ENCODE measurements at regions not wholly inside any gene's neighbourhood (a gene's known extent, or its start where the extent isn't known, plus 50 kb on each side); places are given as distances from the start of the nearest gene placed in this dataset.

- H3K79me2 ChIP-seq (ENCODE audit: low read length), result no peaks in the 10 kb centered on the region
- H3K27me3 ChIP-seq (replicated peaks; ENCODE audit: insufficient read depth, low read length), result no peaks in the 10 kb centered on the region
- H3K4me3 ChIP-seq (ENCODE audit: low read length), result no peak overlapping the region
- H4K20me1 ChIP-seq (ENCODE audit: insufficient read depth, low read length), result no peaks in the 10 kb centered on the region
- H3K9me3 ChIP-seq (replicated peaks; ENCODE audit: insufficient read depth, low read length), result no peaks in the 10 kb centered on the region
- no peak for DNase-seq
- no peak overlapping the region for H3K4me2 ChIP-seq (ENCODE audit: low read depth, low read length)
- no peak overlapping the region for H2AFZ ChIP-seq (ENCODE audit: low read length)
- no peak for TF ChIP-seq EZH2phosphoT487 (IDR thresholded peaks at IDR 0.05; ENCODE audit: low read length)
- TF ChIP-seq, protein P1, sequence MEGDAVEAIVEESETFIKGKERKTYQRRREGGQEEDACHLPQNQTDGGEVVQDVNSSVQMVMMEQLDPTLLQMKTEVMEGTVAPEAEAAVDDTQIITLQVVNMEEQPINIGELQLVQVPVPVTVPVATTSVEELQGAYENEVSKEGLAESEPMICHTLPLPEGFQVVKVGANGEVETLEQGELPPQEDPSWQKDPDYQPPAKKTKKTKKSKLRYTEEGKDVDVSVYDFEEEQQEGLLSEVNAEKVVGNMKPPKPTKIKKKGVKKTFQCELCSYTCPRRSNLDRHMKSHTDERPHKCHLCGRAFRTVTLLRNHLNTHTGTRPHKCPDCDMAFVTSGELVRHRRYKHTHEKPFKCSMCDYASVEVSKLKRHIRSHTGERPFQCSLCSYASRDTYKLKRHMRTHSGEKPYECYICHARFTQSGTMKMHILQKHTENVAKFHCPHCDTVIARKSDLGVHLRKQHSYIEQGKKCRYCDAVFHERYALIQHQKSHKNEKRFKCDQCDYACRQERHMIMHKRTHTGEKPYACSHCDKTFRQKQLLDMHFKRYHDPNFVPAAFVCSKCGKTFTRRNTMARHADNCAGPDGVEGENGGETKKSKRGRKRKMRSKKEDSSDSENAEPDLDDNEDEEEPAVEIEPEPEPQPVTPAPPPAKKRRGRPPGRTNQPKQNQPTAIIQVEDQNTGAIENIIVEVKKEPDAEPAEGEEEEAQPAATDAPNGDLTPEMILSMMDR (IDR thresholded peaks at IDR 0.05; ENCODE audit: low read length), result no peak
- TF ChIP-seq EZH2 (optimal IDR thresholded peaks at IDR 0.05; ENCODE audit: low read depth, low read length), result no peak
- H3K36me3 ChIP-seq (replicated peaks; ENCODE audit: insufficient read depth, low read length), result no peaks in the 10 kb centered on the region
- H3K27ac ChIP-seq (ENCODE audit: low read length), result no peak overlapping the region
- H3K4me1 ChIP-seq (ENCODE audit: low read length), result no peaks in the 10 kb centered on the region
- no peaks in the 10 kb centered on the region for H3F3A ChIP-seq (ENCODE audit: insufficient read depth, low read length)
- no peak overlapping the region for H3K9ac ChIP-seq (ENCODE audit: low read length)
- H3K9me2 ChIP-seq (replicated peaks; ENCODE audit: insufficient read depth, low read length), result no peaks in the 10 kb centered on the region
Observed at GRCh38 chr3:177936721-177937120, 599.5 kb upstream of the KCNMB2 start.

- Histone ChIP-seq H3K4me3 (ENCODE audit: low read length) (no peak overlapping the region), H3K36me3 (replicated peaks; ENCODE audit: insufficient read depth, low read length) (no peaks in the 10 kb centered on the region), H3K4me2 (ENCODE audit: low read depth, low read length) (no peak overlapping the region), H3F3A (ENCODE audit: insufficient read depth, low read length) (no peaks in the 10 kb centered on the region), H3K27ac (ENCODE audit: low read length) (no peak overlapping the region), H3K9me3 (replicated peaks; ENCODE audit: insufficient read depth, low read length) (no peaks in the 10 kb centered on the region), H3K4me1 (ENCODE audit: low read length) (no peaks in the 10 kb centered on the region), H3K9me2 (replicated peaks; ENCODE audit: insufficient read depth, low read length) (no peaks in the 10 kb centered on the region), H4K20me1 (ENCODE audit: insufficient read depth, low read length) (no peaks in the 10 kb centered on the region), H3K27me3 (replicated peaks; ENCODE audit: insufficient read depth, low read length) (no peaks in the 10 kb centered on the region), H3K9ac (ENCODE audit: low read length) (no peak overlapping the region), H3K79me2 (ENCODE audit: low read length) (no peaks in the 10 kb centered on the region), H2AFZ (ENCODE audit: low read length) (no peak overlapping the region)
- DNase-seq, result no peak
- no peak for TF ChIP-seq EZH2phosphoT487 (IDR thresholded peaks at IDR 0.05; ENCODE audit: low read length)
- TF ChIP-seq, protein P1 (IDR thresholded peaks at IDR 0.05; ENCODE audit: low read length), result no peak
- no peak for TF ChIP-seq EZH2 (optimal IDR thresholded peaks at IDR 0.05; ENCODE audit: low read depth, low read length)
Observed at GRCh38 chr3:177942911-177943310, 593.3 kb upstream of the KCNMB2 start.

DNA sequence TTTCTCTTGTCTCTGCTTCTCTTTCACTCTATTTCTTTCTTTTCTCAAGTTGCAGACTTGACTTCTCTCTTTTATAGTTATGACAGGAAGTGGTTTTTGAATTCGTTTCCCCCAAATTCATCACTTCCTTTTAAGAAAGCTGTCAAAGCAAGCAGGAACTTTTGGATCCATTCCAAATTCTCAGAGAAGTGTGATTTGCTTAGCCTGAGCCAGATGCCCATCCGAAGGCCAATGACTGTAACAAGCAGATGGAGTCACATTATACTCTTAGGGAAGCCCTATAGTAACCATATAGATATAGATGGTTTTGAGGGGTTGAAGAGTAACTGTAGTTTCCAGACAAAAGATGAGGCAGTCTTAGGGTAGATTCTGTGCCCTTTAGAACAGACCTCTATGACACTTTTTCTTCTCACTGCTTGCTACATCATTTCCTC lies 592.0 kb upstream of the KCNMB2 start:
- H3K9me3 ChIP-seq (replicated peaks; ENCODE audit: insufficient read depth, low read length), result no peaks in the 10 kb centered on the region
- no peaks in the 10 kb centered on the region for H3K27me3 ChIP-seq (replicated peaks; ENCODE audit: insufficient read depth, low read length)
- no peak overlapping the region for H3K27ac ChIP-seq (ENCODE audit: low read length)
- H2AFZ ChIP-seq (ENCODE audit: low read length), result no peak overlapping the region
- H3K36me3 ChIP-seq (replicated peaks; ENCODE audit: insufficient read depth, low read length), result no peaks in the 10 kb centered on the region
- H3K79me2 ChIP-seq (ENCODE audit: low read length), result no peaks in the 10 kb centered on the region
- DNase-seq, result no peak
- no peaks in the 10 kb centered on the region for H4K20me1 ChIP-seq (ENCODE audit: insufficient read depth, low read length)
- H3K9me2 ChIP-seq (replicated peaks; ENCODE audit: insufficient read depth, low read length), result no peaks in the 10 kb centered on the region
- no peak for TF ChIP-seq EZH2 (optimal IDR thresholded peaks at IDR 0.05; ENCODE audit: low read depth, low read length)
- TF ChIP-seq, protein P1 (IDR thresholded peaks at IDR 0.05; ENCODE audit: low read length), result no peak
- no peak for TF ChIP-seq EZH2phosphoT487 (IDR thresholded peaks at IDR 0.05; ENCODE audit: low read length)
- no peaks in the 10 kb centered on the region for H3K4me1 ChIP-seq (ENCODE audit: low read length)
- no peak overlapping the region for H3K9ac ChIP-seq (ENCODE audit: low read length)
- no peaks in the 10 kb centered on the region for H3F3A ChIP-seq (ENCODE audit: insufficient read depth, low read length)
- H3K4me2 ChIP-seq (ENCODE audit: low read depth, low read length), result no peak overlapping the region
- H3K4me3 ChIP-seq (ENCODE audit: low read length), result no peak overlapping the region

All from MM.1S (cell line).